Activated CD4-positive, alpha-beta T cell treated with anti-CD3 and anti-CD28 coated beads, Interleukin-2, amount 50 U/mL, for 48 hours (primary cell): ENCODE measurements at regions not wholly inside any gene's neighbourhood (a gene's known extent, or its start where the extent isn't known, plus 50 kb on each side); places are given as distances from the start of the nearest gene placed in this dataset.

ENCODE experiments used
- DNase-seq, 2 experiments: peaks; one replicate each; pipeline ENCODE4 v3.0.0-alpha.2; 2020

- no peak for DNase-seq
These were observed 72.3 kb downstream of the FAM76B start for GRCh38 chr11:95717314-95717713.

- no peak for DNase-seq
These were observed 73.3 kb downstream of the FAM76B start for GRCh38 chr11:95716266-95716665.

DNA sequence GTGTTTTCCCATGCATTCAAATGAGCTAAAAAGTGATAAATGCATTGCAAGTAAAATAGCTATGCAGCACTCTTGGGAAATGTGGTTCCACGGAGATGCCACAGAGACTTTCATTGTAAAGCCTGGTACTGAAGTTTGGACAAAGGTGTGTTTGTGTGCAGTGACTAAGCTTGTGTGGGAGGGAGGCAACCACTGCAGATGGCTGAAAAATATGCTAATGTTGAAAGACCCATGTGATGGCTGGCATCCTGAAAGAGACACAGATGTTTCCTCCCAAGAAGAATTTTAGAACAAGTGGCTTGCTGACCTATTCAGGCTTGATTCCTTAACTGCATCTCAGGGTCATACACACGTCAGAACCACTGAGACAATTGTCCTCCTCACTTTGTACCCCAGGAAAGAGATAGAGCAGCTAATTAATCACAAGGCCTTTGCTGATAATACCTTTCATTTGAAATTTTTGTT is 73.8 kb downstream of the FAM76B start:
- DNase-seq: peak; percentile 38 to 58

DNA sequence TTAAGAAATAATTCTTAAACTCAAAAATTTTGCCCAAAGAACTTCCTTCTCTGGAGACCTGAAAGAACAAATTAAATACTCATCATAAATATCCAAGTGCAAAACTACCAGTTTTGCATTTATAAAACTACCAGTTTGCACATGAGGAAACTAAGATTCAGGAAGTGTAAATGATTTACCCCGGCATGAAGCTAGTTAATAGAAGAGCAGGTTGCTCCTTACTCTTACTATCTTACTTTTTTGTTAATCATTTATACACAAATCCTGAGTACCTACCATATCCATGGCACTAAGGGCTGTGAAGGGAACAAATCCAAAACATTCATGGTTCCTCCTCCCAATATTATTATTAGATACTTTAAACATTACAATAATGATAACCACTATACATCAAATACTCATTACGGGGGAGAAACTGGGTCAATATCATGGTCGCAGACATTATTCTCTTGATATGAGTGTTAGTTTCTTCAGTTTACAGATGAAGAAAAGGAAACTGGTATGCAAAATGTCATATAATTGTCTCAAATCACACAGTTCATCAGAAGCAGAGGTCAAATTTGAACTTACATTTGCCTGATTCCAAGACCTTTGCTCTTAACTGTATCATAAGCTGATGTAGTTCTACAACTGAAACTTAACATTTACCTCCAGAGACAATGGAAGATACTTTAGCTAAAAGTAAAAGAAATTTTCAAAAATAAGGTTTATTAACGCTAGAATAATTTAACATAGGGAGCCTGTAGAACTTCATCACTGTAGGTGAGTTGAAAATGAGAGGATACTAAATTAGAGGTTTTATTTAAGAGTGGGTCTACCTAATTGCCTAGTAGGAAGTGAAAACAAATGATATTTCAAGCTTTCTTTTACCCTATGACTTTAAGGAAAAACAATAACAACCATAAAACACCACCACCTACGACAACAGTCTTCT is 74.5 kb downstream of the FAM76B start:
- no peak for DNase-seq

GRCh38 chr11:95713428-95713827 is 76.2 kb downstream of the FAM76B start:
- no peak for DNase-seq

- no peak for DNase-seq
These were observed 77.7 kb downstream of the FAM76B start for GRCh38 chr11:95711945-95712221.

DNA sequence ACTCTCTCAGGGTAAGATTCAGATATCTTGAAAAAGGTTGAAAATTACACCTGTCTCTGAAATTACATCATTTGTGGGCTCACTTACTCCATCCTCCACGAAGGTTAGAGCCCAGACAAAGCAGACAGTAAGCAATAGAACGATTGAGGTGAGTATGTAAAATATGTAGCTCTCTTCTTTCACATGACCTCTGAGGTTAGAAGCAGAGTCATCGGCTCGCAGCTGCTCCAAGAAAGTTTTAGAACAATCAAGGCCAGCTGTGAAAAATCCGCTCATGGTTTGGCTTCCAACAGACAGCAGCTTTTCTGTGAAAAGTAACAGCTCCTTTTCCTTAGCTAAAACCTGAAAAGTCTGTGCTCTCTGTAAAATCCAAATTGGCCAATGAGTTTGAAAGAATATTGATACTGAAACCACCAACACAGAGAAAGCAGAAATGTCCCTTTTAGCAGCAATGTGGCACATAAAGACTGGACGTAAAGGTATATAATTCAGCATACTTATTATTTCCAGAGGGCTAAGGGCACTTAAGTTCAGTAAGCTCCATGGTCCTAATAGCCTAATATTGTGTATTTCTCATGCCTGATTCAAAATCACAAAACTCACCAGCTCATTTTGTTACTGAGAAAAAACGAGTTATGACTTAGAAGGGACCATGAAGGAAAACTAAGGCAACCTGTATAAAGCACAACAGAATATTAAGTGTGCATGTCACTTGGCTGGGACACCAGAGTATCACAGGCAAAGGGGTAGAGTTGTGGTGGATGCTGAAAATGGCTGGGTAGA is 78.2 kb downstream of the FAM76B start:
- no peak for DNase-seq

GRCh38 chr11:95708681-95709080 is 80.9 kb downstream of the FAM76B start:
- DNase-seq: no peak

GRCh38 chr11:95706974-95707387 is 82.6 kb downstream of the FAM76B start:
- DNase-seq: no peak

GRCh38 chr11:95705485-95706124 is 84.0 kb downstream of the FAM76B start:
- peak; percentile 84 to 88 for DNase-seq

DNA sequence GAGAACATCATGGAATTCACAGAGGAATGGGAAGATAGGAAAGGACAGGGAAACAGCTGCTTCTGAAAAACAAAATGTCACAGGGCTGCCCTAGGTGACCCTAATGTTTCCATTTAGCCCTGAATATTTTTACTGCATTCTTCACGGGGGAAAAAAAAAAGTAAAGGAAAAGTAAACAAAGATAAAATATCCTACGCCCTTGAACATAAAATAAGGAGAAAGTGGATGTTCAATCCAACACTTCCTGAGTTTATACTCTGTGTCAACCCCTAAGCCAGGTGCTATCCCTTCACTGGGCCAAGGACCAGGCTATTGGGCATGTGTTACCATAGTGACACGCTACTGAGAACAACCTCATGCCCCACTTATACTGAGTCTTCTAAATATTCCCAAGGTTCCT is 84.7 kb downstream of the FAM76B start:
- DNase-seq: no peak

- DNase-seq: peak in 1 of 2 experiments; percentile 28
These were observed 86.5 kb downstream of the FAM76B start for GRCh38 chr11:95703049-95703448.

- no peak for DNase-seq
These were observed 87.1 kb downstream of the FAM76B start for GRCh38 chr11:95702526-95702925.

DNA sequence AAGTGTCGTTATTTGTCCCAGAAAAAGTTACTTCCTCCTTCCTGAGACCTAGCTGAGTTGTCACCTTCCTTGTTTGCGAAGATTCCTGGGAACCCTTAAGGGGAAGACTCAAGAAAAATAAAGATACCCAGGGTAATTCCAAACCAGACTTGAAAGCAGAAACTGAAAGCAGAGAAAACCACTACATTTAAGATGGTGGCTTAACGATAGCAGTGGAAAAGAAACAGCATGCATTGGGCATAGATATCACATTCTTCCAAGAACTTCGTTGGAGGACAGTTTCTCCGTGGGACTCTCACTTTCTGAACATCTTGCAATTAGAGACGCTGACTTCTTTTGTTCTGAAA is 89.1 kb downstream of the FAM76B start:
- DNase-seq: no peak

- DNase-seq: no peak
These were observed 89.7 kb downstream of the FAM76B start for GRCh38 chr11:95699631-95700470.

- DNase-seq: no peak
These were observed 90.7 kb downstream of the FAM76B start for GRCh38 chr11:95698676-95699557.

GRCh38 chr11:95697614-95698408 is 91.8 kb downstream of the FAM76B start:
- no peak for DNase-seq

- no peak for DNase-seq
These were observed 94.4 kb downstream of the FAM76B start for GRCh38 chr11:95695181-95695580.

DNA sequence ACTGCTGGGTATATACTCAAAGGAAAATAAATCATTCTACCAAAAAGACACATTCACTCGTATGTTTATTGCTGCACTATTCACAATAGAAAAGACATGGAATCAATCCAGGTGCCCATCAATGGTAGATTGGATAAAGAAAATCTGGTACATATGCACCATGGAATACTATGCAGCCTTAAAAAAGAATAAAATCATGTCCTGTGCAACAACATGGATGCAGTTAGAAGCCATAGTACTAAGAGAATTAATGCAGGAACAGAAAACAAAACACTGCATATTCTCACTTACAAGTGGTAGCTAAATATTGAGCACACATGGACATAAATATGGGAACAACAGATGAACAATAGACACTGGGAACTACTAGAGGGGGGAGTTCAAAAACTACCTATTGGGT is 96.3 kb downstream of the FAM76B start:
- no peak for DNase-seq

DNA sequence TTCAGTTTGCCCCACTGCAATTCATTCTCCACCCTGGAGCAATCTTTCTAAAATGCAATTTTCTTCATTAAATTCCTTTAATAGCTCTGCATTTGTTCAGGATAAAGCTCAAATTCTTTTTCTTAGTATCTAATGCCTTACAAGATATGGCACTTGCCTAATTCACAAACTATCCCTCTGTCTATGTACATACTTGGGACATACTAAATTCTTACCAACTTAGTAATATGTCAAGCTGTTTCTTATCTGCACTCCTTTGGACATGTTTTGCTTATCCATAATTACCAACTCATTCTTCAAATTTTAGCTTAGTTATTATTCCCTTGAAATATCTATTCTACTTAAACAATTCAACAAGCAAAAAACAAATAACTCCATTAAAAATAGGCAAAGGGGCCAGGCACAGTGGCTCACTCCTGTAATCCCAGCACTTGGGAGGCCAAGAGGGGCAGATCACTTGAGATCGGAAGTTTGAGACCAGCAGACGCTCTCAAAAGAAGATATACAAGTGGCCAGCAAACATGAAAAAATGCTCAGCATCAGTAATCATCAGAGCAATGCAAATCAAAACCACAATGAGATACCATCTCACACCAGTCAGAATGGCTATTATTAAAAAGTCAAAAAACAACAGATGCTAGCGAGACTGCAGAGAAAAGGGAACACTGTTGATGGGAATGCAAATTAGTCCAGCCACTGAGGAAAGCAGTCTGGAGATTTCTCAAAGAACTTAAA is 96.9 kb downstream of the FAM76B start:
- DNase-seq: no peak
